HFF-Myc (cell line): ENCODE measurements at regions not wholly inside any gene's neighbourhood (a gene's known extent, or its start where the extent isn't known, plus 50 kb on each side); places are given as distances from the start of the nearest gene placed in this dataset.

Source experiments
- DNase-seq: peaks from one replicate; pipeline ENCODE4 v3.0.0-alpha.2; 2011; ENCODE audit warnings: low read depth; ENCODE audit errors: extremely low read depth
- H3K4me3 ChIP-seq: replicated peaks from 2 replicates; pipeline ENCODE4 v1.5.1; 2011; ENCODE audit warnings: low read depth, mild to moderate bottlenecking, control low read depth, low read length
- TF ChIP-seq, protein P1 (sequence below): IDR thresholded peaks from 2 replicates; pipeline ENCODE4 v1.5.1; 2012; ENCODE audit warnings: mild to moderate bottlenecking, low read depth, low read length, control low read depth; ENCODE audit errors: missing control alignments

DNA sequence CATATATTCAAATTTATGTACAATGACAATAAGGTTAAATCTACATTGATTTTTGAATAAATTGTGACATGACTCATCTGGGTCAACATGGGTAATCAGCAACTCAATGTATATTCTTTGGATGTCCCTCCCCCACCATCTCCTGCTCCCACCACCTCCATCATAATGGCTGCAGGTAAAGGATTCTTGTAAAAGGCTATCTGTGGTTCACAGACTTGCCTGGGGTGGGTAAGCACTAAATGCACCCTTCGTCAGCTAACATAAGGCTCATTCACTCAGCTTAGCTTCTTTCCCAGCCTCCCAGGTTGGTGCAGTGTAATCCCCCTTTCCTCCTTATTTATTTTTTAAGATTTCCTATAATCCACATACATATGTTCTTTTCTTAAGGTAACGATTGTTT lies 355.7 kb upstream of the DPYD start:
- DNase-seq: no peak

DNA sequence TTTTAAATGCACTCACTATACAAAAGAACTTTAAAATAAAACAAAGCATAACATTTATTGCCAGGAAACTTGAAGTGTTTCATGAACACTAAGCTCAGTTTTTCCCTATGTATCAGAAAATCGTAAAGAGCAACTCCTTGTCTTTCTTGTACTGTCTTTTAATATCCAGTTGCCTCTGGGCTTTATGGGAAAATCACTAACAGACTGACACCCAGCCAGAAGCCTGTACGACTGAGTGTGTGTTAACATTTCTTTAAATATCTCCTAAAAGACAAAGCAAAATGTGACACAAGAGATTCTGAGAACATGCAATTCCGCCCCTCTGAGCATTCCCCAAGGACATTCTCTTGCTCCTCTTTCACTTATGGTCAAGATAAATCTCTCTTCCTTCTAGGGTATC lies 347.5 kb upstream of the DPYD start:
- TF ChIP-seq, protein P1, sequence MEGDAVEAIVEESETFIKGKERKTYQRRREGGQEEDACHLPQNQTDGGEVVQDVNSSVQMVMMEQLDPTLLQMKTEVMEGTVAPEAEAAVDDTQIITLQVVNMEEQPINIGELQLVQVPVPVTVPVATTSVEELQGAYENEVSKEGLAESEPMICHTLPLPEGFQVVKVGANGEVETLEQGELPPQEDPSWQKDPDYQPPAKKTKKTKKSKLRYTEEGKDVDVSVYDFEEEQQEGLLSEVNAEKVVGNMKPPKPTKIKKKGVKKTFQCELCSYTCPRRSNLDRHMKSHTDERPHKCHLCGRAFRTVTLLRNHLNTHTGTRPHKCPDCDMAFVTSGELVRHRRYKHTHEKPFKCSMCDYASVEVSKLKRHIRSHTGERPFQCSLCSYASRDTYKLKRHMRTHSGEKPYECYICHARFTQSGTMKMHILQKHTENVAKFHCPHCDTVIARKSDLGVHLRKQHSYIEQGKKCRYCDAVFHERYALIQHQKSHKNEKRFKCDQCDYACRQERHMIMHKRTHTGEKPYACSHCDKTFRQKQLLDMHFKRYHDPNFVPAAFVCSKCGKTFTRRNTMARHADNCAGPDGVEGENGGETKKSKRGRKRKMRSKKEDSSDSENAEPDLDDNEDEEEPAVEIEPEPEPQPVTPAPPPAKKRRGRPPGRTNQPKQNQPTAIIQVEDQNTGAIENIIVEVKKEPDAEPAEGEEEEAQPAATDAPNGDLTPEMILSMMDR: no peak
- no peak overlapping the region for H3K4me3 ChIP-seq
- no peak for DNase-seq

More for the DNA sequence above, 355.7 kb upstream of the DPYD start:
- TF ChIP-seq, protein P1: no peak
- no peak overlapping the region for H3K4me3 ChIP-seq

- H3K4me3 ChIP-seq: no peak overlapping the region
- TF ChIP-seq, protein P1: no peak
- DNase-seq: no peak
Measured at GRCh38 chr1:98267423-98267822, 346.6 kb upstream of the DPYD start.

DNA sequence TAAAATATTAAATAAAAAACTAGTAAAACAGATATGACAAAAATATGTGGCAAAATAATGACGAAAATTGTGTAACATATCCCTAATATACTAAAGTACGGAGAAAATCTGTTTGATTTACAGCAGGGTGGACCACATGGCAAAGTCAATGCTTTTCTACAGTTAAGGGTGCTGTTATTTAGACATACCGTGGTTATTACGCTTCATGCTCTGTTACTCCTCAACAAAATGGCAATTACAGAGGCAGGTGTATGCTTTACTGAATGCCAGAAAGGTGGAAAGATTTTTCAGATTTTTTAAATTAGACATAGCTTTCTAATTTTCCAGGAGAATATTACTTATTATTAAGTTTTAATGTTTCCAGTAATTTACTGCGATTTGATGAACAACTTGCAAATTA lies 343.9 kb upstream of the DPYD start:
- TF ChIP-seq, protein P1: no peak
- H3K4me3 ChIP-seq: no peak overlapping the region
- no peak for DNase-seq

GRCh38 chr1:98260839-98261238 lies 340.0 kb upstream of the DPYD start:
- TF ChIP-seq, protein P1: no peak
- DNase-seq: no peak
- no peak overlapping the region for H3K4me3 ChIP-seq

DNA sequence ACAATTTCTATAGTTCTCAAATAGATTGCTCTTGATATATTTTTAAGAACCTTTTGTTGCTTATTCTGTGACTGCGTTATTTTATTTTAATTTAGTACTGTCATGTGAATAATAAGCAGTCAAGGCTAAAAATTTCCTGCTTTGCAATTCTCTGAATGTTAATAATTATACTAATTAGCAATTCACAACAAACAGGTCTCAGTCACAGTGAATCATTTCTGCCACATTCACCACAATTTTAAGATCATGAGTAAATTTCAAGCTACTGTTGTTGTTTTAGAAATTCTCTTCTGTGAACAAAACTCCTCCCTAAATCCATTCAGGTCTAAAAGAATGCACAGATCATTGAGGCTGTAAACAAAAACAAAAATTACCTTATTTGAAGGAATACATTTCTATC lies 339.6 kb upstream of the DPYD start:
- DNase-seq: no peak
- no peak overlapping the region for H3K4me3 ChIP-seq
- TF ChIP-seq, protein P1: no peak

- TF ChIP-seq, protein P1: no peak
- no peak for DNase-seq
Measured at GRCh38 chr1:98256700-98257099, 335.9 kb upstream of the DPYD start.

More at GRCh38 chr1:98256700-98257099, 335.9 kb upstream of the DPYD start:
- H3K4me3 ChIP-seq: no peak overlapping the region
